Mesenchymal stem cell (in vitro differentiated cells and primary cell): ENCODE measurements at regions not wholly inside any gene's neighbourhood (a gene's known extent, or its start where the extent isn't known, plus 50 kb on each side); places are given as distances from the start of the nearest gene placed in this dataset.

ENCODE experiments used
- DNase-seq: peaks from one replicate; pipeline ENCODE4 v3.0.0-alpha.2; 2013
- H2AFZ ChIP-seq: one replicate; pipeline ENCODE4 v1.6.1; 2013; ENCODE audit warnings: low read depth, mild to moderate bottlenecking, control low read depth, inconsistent platforms, low read length, moderate library complexity
- H2AK5ac ChIP-seq: 2 replicates; pipeline ENCODE4 v1.6.1; 2013; ENCODE audit warnings: low read length, moderate library complexity, mild to moderate bottlenecking, inconsistent platforms; ENCODE audit not compliant: severe bottlenecking
- H2BK120ac ChIP-seq: one replicate; pipeline ENCODE4 v1.6.1; 2013; ENCODE audit warnings: low read depth, mild to moderate bottlenecking, inconsistent platforms, low read length, moderate library complexity
- H2BK12ac ChIP-seq, 2 experiments: one replicate each; pipeline ENCODE4 v1.6.1; 2013; ENCODE audit warnings: inconsistent platforms in 2 of 2, low read length in 2 of 2, mild to moderate bottlenecking in 2 of 2, moderate library complexity in 2 of 2, control low read depth in 1 of 2
- H2BK15ac ChIP-seq: one replicate; pipeline ENCODE4 v1.6.1; 2013; ENCODE audit warnings: mild to moderate bottlenecking, low read depth, inconsistent platforms; ENCODE audit not compliant: poor library complexity, severe bottlenecking
- H2BK5ac ChIP-seq: 2 replicates; pipeline ENCODE4 v1.6.1; 2013; ENCODE audit warnings: low read depth, mild to moderate bottlenecking, low read length, control low read depth, inconsistent platforms; ENCODE audit not compliant: poor library complexity, severe bottlenecking
- H3K14ac ChIP-seq, 2 experiments: one replicate each; pipeline ENCODE4 v1.6.1; 2013; ENCODE audit warnings: inconsistent platforms in 2 of 2, low read length in 2 of 2, control low read depth in 1 of 2, mild to moderate bottlenecking in 1 of 2, moderate library complexity in 1 of 2
- H3K18ac ChIP-seq, 2 experiments: one replicate each; pipeline ENCODE4 v1.6.1; 2013; ENCODE audit warnings: inconsistent platforms in 2 of 2, low read length in 2 of 2, control low read depth in 1 of 2, low read depth in 1 of 2, mild to moderate bottlenecking in 1 of 2
- H3K23ac ChIP-seq, 2 experiments: one replicate each; pipeline ENCODE4 v1.6.1; 2013; ENCODE audit warnings: inconsistent platforms in 2 of 2, low read length in 2 of 2, mild to moderate bottlenecking in 2 of 2, moderate library complexity in 2 of 2, control low read depth in 1 of 2
- H3K27ac ChIP-seq: 2 replicates; pipeline ENCODE4 v1.5.1; 2013; ENCODE audit warnings: mild to moderate bottlenecking, moderate library complexity, low read length, control low read depth, inconsistent platforms; ENCODE audit not compliant: poor library complexity, severe bottlenecking
- H3K27me3 ChIP-seq, 2 experiments: 2 replicates each; pipeline versions ENCODE4 v1.6.1 to v1.7.0; 2013; ENCODE audit warnings: low read length in 2 of 2, mild to moderate bottlenecking in 2 of 2, moderate library complexity in 2 of 2, control low read depth in 1 of 2, inconsistent platforms in 1 of 2; ENCODE audit not compliant: control insufficient read depth in 1 of 2, insufficient read depth in 1 of 2
- H3K36me3 ChIP-seq, 2 experiments: 2 replicates each; pipeline versions ENCODE4 v1.6.1 to v1.7.0; 2013; ENCODE audit warnings: low read length in 2 of 2, control low read depth in 1 of 2, inconsistent platforms in 1 of 2, low read depth in 1 of 2, mild to moderate bottlenecking in 1 of 2; ENCODE audit not compliant: insufficient read depth in 2 of 2, control insufficient read depth in 1 of 2
- H3K4ac ChIP-seq, 2 experiments: one replicate each; pipeline ENCODE4 v1.6.1; 2013; ENCODE audit warnings: inconsistent platforms in 2 of 2, low read length in 2 of 2, mild to moderate bottlenecking in 2 of 2, moderate library complexity in 2 of 2, control low read depth in 1 of 2, low read depth in 1 of 2
- H3K4me1 ChIP-seq: 2 replicates; pipeline ENCODE4 v1.6.1; 2013; ENCODE audit warnings: low read depth, low read length, control low read depth; ENCODE audit not compliant: control insufficient read depth, insufficient read depth
- H3K4me2 ChIP-seq: 2 replicates; pipeline ENCODE4 v1.6.1; 2013; ENCODE audit warnings: low read length, mild to moderate bottlenecking, inconsistent platforms; ENCODE audit not compliant: poor library complexity, severe bottlenecking
- H3K4me3 ChIP-seq, 2 experiments: 2 replicates each; pipeline versions ENCODE4 v1.5.1 to v1.7.0; 2013; ENCODE audit warnings: low read length in 2 of 2, mild to moderate bottlenecking in 2 of 2, control low read depth in 1 of 2, low read depth in 1 of 2; ENCODE audit not compliant: insufficient read depth in 1 of 2
- H3K79me1 ChIP-seq: replicated peaks from 2 replicates; pipeline ENCODE4 v1.6.1; 2013; ENCODE audit warnings: mild to moderate bottlenecking, control low read depth, low read length, inconsistent platforms; ENCODE audit not compliant: poor library complexity, severe bottlenecking
- H3K9ac ChIP-seq: 2 replicates; pipeline ENCODE4 v1.7.0; 2013; ENCODE audit warnings: mild to moderate bottlenecking, low read length, moderate library complexity
- H3K9me3 ChIP-seq: 2 replicates; pipeline ENCODE4 v1.7.0; 2013; ENCODE audit warnings: mild to moderate bottlenecking, low read length; ENCODE audit not compliant: control insufficient read depth
- H4K8ac ChIP-seq: one replicate; pipeline ENCODE4 v1.6.1; 2013; ENCODE audit warnings: inconsistent platforms, mild to moderate bottlenecking, low read length, moderate library complexity
- H4K91ac ChIP-seq: one replicate; pipeline ENCODE4 v1.6.1; 2013; ENCODE audit warnings: mild to moderate bottlenecking, low read length, inconsistent platforms
- WGBS: methylation state at CpG from one replicate; pipeline ENCODE4 v1.1.7; 2013; ENCODE audit warnings: mixed read lengths; 5-methylcytosine and 5-hydroxymethylcytosine counted together

GRCh38 chr11:21774212-21774611 lies 418.7 kb upstream of the ANO5 start:
- Histone ChIP-seq H2BK5ac (no peak overlapping the region), H2BK120ac (no peak overlapping the region), H2AFZ (no peak overlapping the region), H3K4me2 (no peak overlapping the region), H3K9me3 (peaks cover 12% of the 10 kb centered on the region), H3K18ac (no peak overlapping the region), H2AK5ac (no peak overlapping the region), H3K27me3 (no peaks in the 10 kb centered on the region), H3K4ac (no peak overlapping the region), H2BK12ac (no peak overlapping the region), H2BK15ac (no peak overlapping the region), H3K14ac (no peak overlapping the region), H3K4me3 (no peak overlapping the region), H3K27ac (no peak overlapping the region), H3K9ac (no peak overlapping the region), H4K8ac (no peak overlapping the region), H3K36me3 (no peaks in the 10 kb centered on the region), H3K79me1 (no peaks in the 10 kb centered on the region), H4K91ac (no peak overlapping the region), H3K23ac (no peak overlapping the region), H3K4me1 (no peaks in the 10 kb centered on the region)
- WGBS, result 47% methylated on average over 2 of the region's 2 CpGs
- DNase-seq, result no peak

DNA sequence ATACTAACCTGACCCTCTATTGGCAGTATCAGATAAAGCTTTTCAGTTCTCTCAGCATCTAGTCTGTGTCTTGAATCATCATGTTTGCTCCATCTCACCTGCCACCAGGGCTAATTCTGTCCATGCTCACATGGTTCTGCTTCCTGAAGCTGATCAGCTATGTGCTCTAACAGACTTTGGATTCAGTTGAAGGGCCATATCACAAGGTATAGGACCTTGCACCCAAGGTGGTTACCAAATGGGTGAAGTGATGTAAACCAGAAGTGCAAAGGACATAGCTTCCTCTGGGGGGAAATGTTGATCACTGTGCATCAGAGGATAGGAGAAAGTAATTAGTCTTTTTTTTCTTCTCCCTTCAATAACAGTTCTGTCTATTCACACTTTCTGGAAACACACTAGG lies 417.0 kb upstream of the ANO5 start:
- Histone ChIP-seq H3K4me3 (no peak overlapping the region), H3K4me2 (no peak overlapping the region), H2AFZ (no peak overlapping the region), H3K9ac (no peak overlapping the region), H2BK5ac (no peak overlapping the region), H3K18ac (no peak overlapping the region), H3K79me1 (no peaks in the 10 kb centered on the region), H3K27ac (no peak overlapping the region), H3K9me3 (peaks cover 12% of the 10 kb centered on the region), H3K27me3 (no peaks in the 10 kb centered on the region), H4K91ac (no peak overlapping the region), H2AK5ac (no peak overlapping the region), H4K8ac (no peak overlapping the region), H3K4ac (no peak overlapping the region), H3K4me1 (no peaks in the 10 kb centered on the region), H3K36me3 (no peaks in the 10 kb centered on the region), H2BK120ac (no peak overlapping the region), H3K14ac (no peak overlapping the region), H2BK15ac (no peak overlapping the region), H3K23ac (no peak overlapping the region), H2BK12ac (no peak overlapping the region)
- no peak for DNase-seq

GRCh38 chr11:21783954-21784353 lies 408.9 kb upstream of the ANO5 start:
- no peak overlapping the region for H3K14ac ChIP-seq
- no peak overlapping the region for H3K4me2 ChIP-seq
- no peak overlapping the region for H2BK120ac ChIP-seq
- H4K8ac ChIP-seq, result no peak overlapping the region
- no peaks in the 10 kb centered on the region for H3K36me3 ChIP-seq
- H3K9ac ChIP-seq, result no peak overlapping the region
- H3K4me3 ChIP-seq, result no peak overlapping the region
- no peak overlapping the region for H4K91ac ChIP-seq
- WGBS, result 62% methylated on average over 3 of the region's 4 CpGs
- no peak overlapping the region for H2BK15ac ChIP-seq
- H3K18ac ChIP-seq, result no peak overlapping the region
- H3K9me3 ChIP-seq, result peaks cover 5% of the 10 kb centered on the region
- H2AK5ac ChIP-seq, result no peak overlapping the region
- H3K79me1 ChIP-seq, result no peaks in the 10 kb centered on the region
- no peak overlapping the region for H3K4ac ChIP-seq
- H2AFZ ChIP-seq, result no peak overlapping the region
- H3K27me3 ChIP-seq, result no peaks in the 10 kb centered on the region
- DNase-seq, result no peak
- H3K23ac ChIP-seq, result no peak overlapping the region
- no peak overlapping the region for H2BK5ac ChIP-seq
- no peak overlapping the region for H3K27ac ChIP-seq
- no peaks in the 10 kb centered on the region for H3K4me1 ChIP-seq
- H2BK12ac ChIP-seq, result no peak overlapping the region

GRCh38 chr11:21785351-21785750 lies 407.5 kb upstream of the ANO5 start:
- no peaks in the 10 kb centered on the region for H3K27me3 ChIP-seq
- H2AFZ ChIP-seq, result no peak overlapping the region
- no peak overlapping the region for H2BK120ac ChIP-seq
- H3K4me1 ChIP-seq, result no peaks in the 10 kb centered on the region
- H2BK12ac ChIP-seq, result no peak overlapping the region
- no peak overlapping the region for H3K9ac ChIP-seq
- H3K27ac ChIP-seq, result no peak overlapping the region
- H3K79me1 ChIP-seq, result no peaks in the 10 kb centered on the region
- no peak for DNase-seq
- peaks cover 16% of the 10 kb centered on the region for H3K9me3 ChIP-seq
- H3K23ac ChIP-seq, result no peak overlapping the region
- H3K18ac ChIP-seq, result no peak overlapping the region
- no peak overlapping the region for H3K14ac ChIP-seq
- no peak overlapping the region for H4K8ac ChIP-seq
- H4K91ac ChIP-seq, result no peak overlapping the region
- WGBS, result no CpG with 5 or more reads among the region's 3 CpGs
- H2BK5ac ChIP-seq, result no peak overlapping the region
- H3K36me3 ChIP-seq, result no peaks in the 10 kb centered on the region
- H2BK15ac ChIP-seq, result no peak overlapping the region
- no peak overlapping the region for H3K4me2 ChIP-seq
- no peak overlapping the region for H3K4ac ChIP-seq
- H3K4me3 ChIP-seq, result no peak overlapping the region
- no peak overlapping the region for H2AK5ac ChIP-seq
